ENCODE measurements at regions not wholly inside any gene's neighbourhood (a gene's known extent, or its start where the extent isn't known, plus 50 kb on each side); places are given as distances from the start of the nearest gene placed in this dataset.

GRCh38 chr13:22487932-22488331 lies 692.8 kb upstream of the SGCG start:
- TF ChIP-seq CTCF (IDR thresholded peaks at IDR 0.05): no peak
- H3K27ac ChIP-seq: no peak overlapping the region
- H3K4me3 ChIP-seq: no peak overlapping the region

DNA sequence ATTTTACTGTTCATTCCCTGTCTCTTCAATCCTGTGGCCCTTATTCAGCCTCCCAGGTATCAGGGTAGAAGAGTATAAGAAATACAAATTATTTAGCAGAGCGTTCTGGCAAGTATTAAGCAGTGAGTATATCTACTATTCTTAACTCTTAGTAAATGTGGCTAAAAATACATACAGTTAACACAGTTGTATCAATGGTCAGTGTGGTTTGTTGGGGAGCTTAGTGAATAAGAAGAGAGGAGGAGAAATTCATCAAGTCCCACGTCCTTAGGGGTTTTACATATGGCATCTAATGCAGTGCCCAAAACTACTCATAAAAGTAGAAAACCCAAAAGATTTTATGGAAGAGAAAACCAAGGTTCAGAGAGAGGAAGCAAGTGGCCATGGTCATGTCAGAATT lies 691.0 kb upstream of the SGCG start:
- no peak for DNase-seq (ENCODE audit: low spot score)
- Histone ChIP-seq H3K27me3 (no peaks in the 10 kb centered on the region), H3K4me3 (no peak overlapping the region), H3K27ac (no peak overlapping the region), H3K9me3 (peaks cover 0 to 6% of the 10 kb centered on the region in 2 donors), H3K4me1 (no peaks in the 10 kb centered on the region), H3K36me3 (no peaks in the 10 kb centered on the region)
- no peak for TF ChIP-seq CTCF (IDR thresholded peaks at IDR 0.05)

More at GRCh38 chr13:22487932-22488331, 692.8 kb upstream of the SGCG start:
- no peak for DNase-seq (ENCODE audit: low spot score)
- Histone ChIP-seq H3K9me3 (no peaks in the 10 kb centered on the region), H3K4me1 (no peaks in the 10 kb centered on the region), H3K27me3 (no peaks in the 10 kb centered on the region), H3K36me3 (no peaks in the 10 kb centered on the region)

DNA sequence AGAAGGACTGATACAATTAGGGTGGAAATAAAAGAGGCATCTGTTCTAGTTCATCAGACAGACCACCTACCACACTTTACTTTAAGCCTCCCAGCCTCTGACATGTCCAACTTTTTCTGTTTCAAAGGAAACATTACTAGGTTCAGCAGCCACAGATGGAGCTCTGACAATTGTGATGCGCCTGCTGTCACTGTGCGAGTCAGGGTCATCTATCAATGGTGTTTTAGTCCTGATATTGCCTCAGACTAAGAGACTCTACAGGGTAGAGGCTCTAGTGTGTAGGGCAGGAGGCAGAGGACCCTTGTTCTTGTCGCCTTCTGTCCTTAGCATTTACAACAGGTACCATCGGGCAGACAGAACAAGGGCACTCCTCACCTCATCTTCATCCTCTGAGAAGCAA lies 685.0 kb upstream of the SGCG start:
- Histone ChIP-seq H3K36me3 (no peaks in the 10 kb centered on the region), H3K4me1 (no peaks in the 10 kb centered on the region)
- no peak for DNase-seq (ENCODE audit: low spot score)

DNA sequence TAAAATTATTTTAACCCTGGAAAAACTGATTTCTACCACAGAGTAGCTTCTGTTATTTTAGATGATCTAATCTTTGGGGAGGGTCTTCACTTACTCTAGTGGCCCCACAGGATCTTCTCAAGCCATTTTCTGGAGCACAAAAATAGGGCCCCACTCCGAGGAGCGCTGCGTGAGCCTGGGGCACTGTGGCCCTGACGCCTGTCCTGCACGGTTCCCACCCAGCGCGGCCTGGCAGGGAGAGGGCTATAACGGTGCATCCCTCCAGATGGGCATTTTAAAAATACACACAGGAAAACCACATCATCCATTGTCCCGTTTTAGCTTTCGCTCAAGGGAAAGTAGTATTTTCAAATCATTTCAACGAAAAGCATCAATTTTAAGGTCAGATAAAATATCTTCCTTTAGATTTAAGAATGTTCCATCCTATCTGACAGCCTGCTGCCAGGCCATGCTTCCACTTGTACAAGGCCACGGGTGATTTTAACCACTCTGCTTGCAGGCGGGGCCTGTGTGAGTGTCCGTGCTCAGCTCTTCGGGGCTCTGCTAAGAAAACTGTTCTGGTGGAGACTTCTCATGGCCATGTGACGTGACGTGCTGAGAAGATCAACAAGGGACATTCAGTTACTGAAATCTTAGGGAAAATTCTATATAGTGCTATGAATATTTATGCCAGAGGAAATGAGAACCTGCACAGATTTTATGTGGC lies 683.8 kb upstream of the SGCG start:
- Histone ChIP-seq H3K4me3 (no peak overlapping the region), H3K27me3 (no peaks in the 10 kb centered on the region), H3K36me3 (no peaks in the 10 kb centered on the region), H3K4me1 (no peaks in the 10 kb centered on the region), H3K27ac (no peak overlapping the region), H3K9me3 (peaks cover 0 to 6% of the 10 kb centered on the region in 2 donors)
- no peak for DNase-seq (ENCODE audit: low spot score)
- TF ChIP-seq CTCF (IDR thresholded peaks at IDR 0.05): no peak

More for the DNA sequence above, 685.0 kb upstream of the SGCG start:
- no peak overlapping the region for H3K4me3 ChIP-seq
- peaks cover 0 to 6% of the 10 kb centered on the region in 2 donors for H3K9me3 ChIP-seq
- no peaks in the 10 kb centered on the region for H3K27me3 ChIP-seq
- TF ChIP-seq CTCF (IDR thresholded peaks at IDR 0.05): no peak
- no peak overlapping the region for H3K27ac ChIP-seq

DNA sequence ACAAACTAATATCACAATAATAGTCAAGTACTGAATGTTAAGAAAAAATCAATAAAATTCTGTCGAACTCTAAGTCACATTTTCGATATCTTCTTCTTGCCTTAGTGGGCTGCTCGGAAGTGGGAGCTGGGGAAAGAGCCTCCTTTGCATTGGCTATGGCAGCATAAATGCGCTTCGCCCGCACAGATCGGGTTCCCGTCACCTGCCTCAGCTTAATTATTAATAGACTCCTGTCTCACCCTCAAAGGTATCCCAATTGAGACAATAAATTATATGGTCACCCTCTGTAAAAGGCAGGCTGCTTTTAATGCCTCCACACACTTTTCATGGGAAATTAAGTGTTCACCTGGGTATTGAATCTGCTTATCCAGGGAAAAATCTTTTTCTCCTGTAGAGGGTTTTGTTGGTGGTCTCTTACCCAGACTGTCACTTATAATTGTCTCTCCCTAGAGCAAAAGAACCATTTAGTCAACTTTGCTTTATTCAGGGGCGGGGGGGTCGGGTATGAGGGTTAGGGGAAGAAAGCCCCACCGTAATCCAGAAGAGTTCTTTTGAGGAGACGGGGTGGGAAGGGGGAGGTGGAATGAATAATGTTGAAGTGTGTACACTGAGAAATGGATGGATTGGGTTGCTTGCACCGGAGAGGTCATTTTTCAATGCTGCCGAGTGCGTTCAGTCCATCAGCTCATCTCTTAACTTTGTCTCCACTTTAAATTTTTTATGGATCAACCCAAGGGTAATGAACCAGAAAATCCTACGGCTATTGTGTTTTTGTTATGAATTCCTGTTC lies 682.6 kb upstream of the SGCG start:
- Histone ChIP-seq H3K9me3 (peaks cover 0 to 5% of the 10 kb centered on the region in 2 donors), H3K4me1 (no peaks in the 10 kb centered on the region), H3K27ac (no peak overlapping the region), H3K36me3 (no peaks in the 10 kb centered on the region), H3K27me3 (no peaks in the 10 kb centered on the region), H3K4me3 (no peak overlapping the region)
- no peak for DNase-seq (ENCODE audit: low spot score)
- TF ChIP-seq CTCF (IDR thresholded peaks at IDR 0.05): no peak

All from right atrium auricular region (tissue), 2 donors.